Neuronal stem cell (in vitro differentiated cells): ENCODE measurements at regions not wholly inside any gene's neighbourhood (a gene's known extent, or its start where the extent isn't known, plus 50 kb on each side); places are given as distances from the start of the nearest gene placed in this dataset.

Experiments
- DNase-seq: peaks from one replicate; pipeline ENCODE4 v3.0.0-alpha.2; 2013; ENCODE audit warnings: low spot score
- H2AFZ ChIP-seq: one replicate; pipeline ENCODE4 v1.6.1; 2013; ENCODE audit warnings: mild to moderate bottlenecking, low read length, inconsistent platforms
- H2AK5ac ChIP-seq: 2 replicates; pipeline ENCODE4 v1.6.1; 2013; ENCODE audit warnings: low read depth, mild to moderate bottlenecking, inconsistent platforms, low read length, moderate library complexity, mixed read lengths
- H2BK120ac ChIP-seq: 2 replicates; pipeline ENCODE4 v1.6.1; 2013; ENCODE audit warnings: low read depth, mild to moderate bottlenecking, inconsistent platforms, low read length, moderate library complexity, mixed read lengths
- H2BK12ac ChIP-seq: one replicate; pipeline ENCODE4 v1.6.1; 2013; ENCODE audit warnings: low read length, inconsistent platforms
- H2BK15ac ChIP-seq: 2 replicates; pipeline ENCODE4 v1.6.1; 2013; ENCODE audit warnings: mild to moderate bottlenecking, low read length, inconsistent platforms, mixed read lengths
- H2BK5ac ChIP-seq: one replicate; pipeline ENCODE4 v1.6.1; 2013; ENCODE audit warnings: inconsistent platforms, mild to moderate bottlenecking, low read length, moderate library complexity
- H3K14ac ChIP-seq: one replicate; pipeline ENCODE4 v1.6.1; 2013; ENCODE audit warnings: low read length, inconsistent platforms
- H3K18ac ChIP-seq: 2 replicates; pipeline ENCODE4 v1.6.1; 2013; ENCODE audit warnings: low read length, inconsistent platforms
- H3K23ac ChIP-seq: 2 replicates; pipeline ENCODE4 v1.6.1; 2013; ENCODE audit warnings: low read depth, mild to moderate bottlenecking, mixed read lengths, low read length, inconsistent platforms; ENCODE audit not compliant: poor library complexity
- H3K27ac ChIP-seq: replicated peaks from 3 replicates; pipeline ENCODE4 v1.5.1; 2013; ENCODE audit warnings: low read length, inconsistent platforms
- H3K27me3 ChIP-seq, 3 experiments: 2 replicates each; pipeline ENCODE4 v1.6.1; 2013; ENCODE audit warnings: low read length in 3 of 3, mild to moderate bottlenecking in 2 of 3, inconsistent platforms in 1 of 3, low read depth in 1 of 3, mixed read lengths in 1 of 3, moderate library complexity in 1 of 3; ENCODE audit not compliant: control insufficient read depth in 3 of 3, insufficient read depth in 3 of 3
- H3K36me3 ChIP-seq, 2 donors: replicated peaks in 1 of 2; 2 replicates each; pipeline ENCODE4 v1.6.1; 2013; ENCODE audit warnings: low read length in 2 of 2; ENCODE audit not compliant: control insufficient read depth in 2 of 2, insufficient read depth in 2 of 2
- H3K4ac ChIP-seq: 2 replicates; pipeline ENCODE4 v1.6.1; 2013; ENCODE audit warnings: inconsistent platforms, mild to moderate bottlenecking, low read length, moderate library complexity
- H3K4me1 ChIP-seq, 2 donors: 1 replicate in 1 of 2; 2 replicates in 1 of 2; pipeline ENCODE4 v1.6.1; 2013; ENCODE audit warnings: low read length in 2 of 2, low read depth in 1 of 2; ENCODE audit not compliant: control insufficient read depth in 2 of 2, insufficient read depth in 1 of 2
- H3K4me2 ChIP-seq: one replicate; pipeline ENCODE4 v1.6.1; 2013; ENCODE audit warnings: mild to moderate bottlenecking, low read length, inconsistent platforms; ENCODE audit not compliant: insufficient read depth, poor library complexity, severe bottlenecking
- H3K4me3 ChIP-seq, 2 donors: 2 replicates each; pipeline ENCODE4 v1.5.1; 2013; ENCODE audit warnings: low read length in 2 of 2, mild to moderate bottlenecking in 2 of 2, inconsistent platforms in 1 of 2, moderate library complexity in 1 of 2
- H3K79me1 ChIP-seq: one replicate; pipeline ENCODE4 v1.6.1; 2013; ENCODE audit warnings: low read depth, mild to moderate bottlenecking, inconsistent platforms, low read length, moderate library complexity
- H3K9ac ChIP-seq: one replicate; pipeline ENCODE4 v1.6.1; 2013; ENCODE audit warnings: mild to moderate bottlenecking, low read depth, low read length, inconsistent platforms; ENCODE audit not compliant: poor library complexity
- H3K9me3 ChIP-seq, 2 donors: replicated peaks in 1 of 2; 2 replicates each; pipeline versions ENCODE3 to v1.6.1; 2013; ENCODE audit warnings: low read length in 2 of 2, mild to moderate bottlenecking in 2 of 2, inconsistent platforms in 1 of 2, low read depth in 1 of 2, mixed read lengths in 1 of 2, moderate library complexity in 1 of 2; ENCODE audit not compliant: control insufficient read depth in 2 of 2, insufficient read depth in 1 of 2
- H4K8ac ChIP-seq: one replicate; pipeline ENCODE4 v1.6.1; 2013; ENCODE audit warnings: low read depth, mild to moderate bottlenecking, inconsistent platforms, low read length, moderate library complexity
- H4K91ac ChIP-seq: one replicate; pipeline ENCODE4 v1.6.1; 2013; ENCODE audit warnings: low read length, low read depth, mild to moderate bottlenecking, inconsistent platforms; ENCODE audit not compliant: poor library complexity
- WGBS, 2 donors: extraction: QIAGEN DNeasy Blood & Tissue Kit; methylation state at CpG; one replicate each; pipeline ENCODE4 v1.1.7; 2013; ENCODE audit warnings: missing lambda C conversion rate in 2 of 2, mixed read lengths in 1 of 2; ENCODE audit not compliant: insufficient read length in 2 of 2, insufficient replicate concordance in 1 of 2; ENCODE audit errors: extremely low coverage in 2 of 2; 5-methylcytosine and 5-hydroxymethylcytosine counted together

DNA sequence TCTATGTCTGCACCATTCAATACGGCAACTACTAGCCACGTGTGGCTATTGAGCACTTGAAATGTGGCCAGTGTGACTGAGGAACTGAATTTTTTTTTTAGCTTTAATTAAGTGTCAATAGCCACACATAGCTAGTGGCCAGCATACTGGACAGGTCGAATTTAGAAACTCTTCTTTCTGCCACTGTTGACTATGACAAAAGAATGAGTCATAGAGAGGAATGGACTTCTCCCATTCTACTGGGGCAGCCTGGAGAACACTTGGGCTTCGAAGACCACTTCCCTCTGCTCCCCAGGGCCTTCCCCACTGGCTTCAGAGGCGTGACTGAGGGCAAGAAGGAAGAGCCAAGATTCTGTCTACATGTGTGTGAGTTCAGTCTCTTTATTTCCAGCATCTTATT, 137.5 kb downstream of the SNX10 start:
- Histone ChIP-seq H2AFZ (no peak overlapping the region), H3K27me3 (no peaks in the 10 kb centered on the region), H2BK15ac (no peak overlapping the region), H2BK5ac (no peak overlapping the region), H3K14ac (no peak overlapping the region), H2BK120ac (no peak overlapping the region), H4K91ac (no peak overlapping the region), H3K18ac (no peak overlapping the region), H3K4me1 (peaks cover 0 to 4% of the 10 kb centered on the region in 2 donors), H2AK5ac (no peak overlapping the region), H3K23ac (no peak overlapping the region), H3K36me3 (no peaks in the 10 kb centered on the region), H4K8ac (no peak overlapping the region), H3K4ac (no peak overlapping the region), H3K27ac (no peak overlapping the region), H3K9me3 (no peaks in the 10 kb centered on the region), H3K4me3 (no peak overlapping the region), H2BK12ac (no peak overlapping the region), H3K4me2 (no peak overlapping the region), H3K9ac (no peak overlapping the region), H3K79me1 (no peaks in the 10 kb centered on the region)
- WGBS, 2 donors, result no CpG with 5 or more reads among the region's 5 CpGs
- DNase-seq, result no peak

DNA sequence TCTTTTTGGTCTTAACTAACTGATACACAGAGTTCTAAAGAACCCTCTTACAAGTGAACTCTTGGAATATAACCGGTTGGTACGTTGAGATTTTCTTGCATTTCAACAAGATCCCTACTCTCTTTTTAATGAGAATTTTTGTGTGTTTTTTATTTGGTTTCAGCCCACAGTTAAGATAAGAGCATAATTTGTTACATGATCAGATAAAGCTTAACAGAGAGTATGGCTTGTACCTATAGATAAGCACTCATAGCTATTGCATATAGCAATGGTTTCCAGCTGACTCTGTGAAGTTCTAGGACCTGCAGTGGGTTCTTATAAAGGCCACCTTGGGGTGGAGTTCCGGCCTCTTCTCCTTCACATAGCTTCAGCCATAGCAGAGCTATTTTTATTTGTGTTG, 143.3 kb downstream of the SNX10 start:
- Histone ChIP-seq H4K91ac (no peak overlapping the region), H2BK120ac (no peak overlapping the region), H3K18ac (no peak overlapping the region), H3K4me1 (peaks cover 8 to 15% of the 10 kb centered on the region in 2 donors), H2BK12ac (no peak overlapping the region), H3K4me2 (no peak overlapping the region), H3K79me1 (no peaks in the 10 kb centered on the region), H2AFZ (no peak overlapping the region), H2AK5ac (no peak overlapping the region), H3K4ac (no peak overlapping the region), H3K27me3 (no peaks in the 10 kb centered on the region), H3K27ac (no peak overlapping the region), H3K9ac (no peak overlapping the region), H3K9me3 (peaks cover 0 to 3% of the 10 kb centered on the region in 2 donors), H2BK5ac (no peak overlapping the region), H3K23ac (no peak overlapping the region), H4K8ac (no peak overlapping the region), H3K4me3 (no peak overlapping the region), H3K36me3 (no peaks in the 10 kb centered on the region), H2BK15ac (no peak overlapping the region), H3K14ac (no peak overlapping the region)
- DNase-seq, result no peak
- WGBS, 2 donors, result no CpG with 5 or more reads among the region's 3 CpGs

DNA sequence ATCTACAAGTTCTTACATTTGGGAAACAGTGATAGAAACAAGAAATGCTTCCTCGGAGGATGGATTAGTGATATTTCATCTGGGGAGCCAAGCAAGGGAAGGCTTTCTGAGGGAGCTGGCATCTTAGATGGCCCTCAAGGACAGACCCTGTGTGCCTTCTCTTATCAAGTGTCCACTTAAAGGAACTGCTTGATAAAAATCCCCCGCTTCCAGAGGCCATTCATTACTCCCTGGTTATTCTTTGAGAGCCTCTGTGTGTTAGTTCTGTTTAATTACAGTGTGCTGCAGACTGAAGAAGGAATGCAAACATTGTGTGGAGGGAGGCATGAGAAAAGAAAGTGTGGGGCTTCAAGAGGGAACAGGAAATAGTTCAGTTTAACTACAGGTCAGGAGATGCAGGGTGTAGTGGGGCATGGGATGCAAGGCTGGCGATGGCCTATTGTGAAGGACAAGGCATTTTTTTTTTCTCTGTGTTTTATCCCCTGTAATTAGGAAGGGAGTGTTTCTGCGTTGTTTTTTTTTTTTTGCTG, 145.4 kb downstream of the SNX10 start:
- Histone ChIP-seq H4K91ac (no peak overlapping the region), H3K79me1 (no peaks in the 10 kb centered on the region), H2BK12ac (no peak overlapping the region), H2AFZ (no peak overlapping the region), H3K27me3 (no peaks in the 10 kb centered on the region), H4K8ac (no peak overlapping the region), H3K27ac (no peak overlapping the region), H3K4me1 (peaks cover 23 to 34% of the 10 kb centered on the region in 2 donors), H3K4me3 (no peak overlapping the region), H3K18ac (no peak overlapping the region), H2BK5ac (no peak overlapping the region), H3K36me3 (no peaks in the 10 kb centered on the region), H2AK5ac (no peak overlapping the region), H3K14ac (no peak overlapping the region), H3K4ac (no peak overlapping the region), H3K9me3 (peaks cover 0 to 3% of the 10 kb centered on the region in 2 donors), H3K4me2 (no peak overlapping the region), H3K9ac (no peak overlapping the region), H2BK120ac (no peak overlapping the region), H2BK15ac (no peak overlapping the region), H3K23ac (no peak overlapping the region)
- DNase-seq, result no peak
- WGBS, 2 donors, result no CpG with 5 or more reads among the region's 4 CpGs

DNA sequence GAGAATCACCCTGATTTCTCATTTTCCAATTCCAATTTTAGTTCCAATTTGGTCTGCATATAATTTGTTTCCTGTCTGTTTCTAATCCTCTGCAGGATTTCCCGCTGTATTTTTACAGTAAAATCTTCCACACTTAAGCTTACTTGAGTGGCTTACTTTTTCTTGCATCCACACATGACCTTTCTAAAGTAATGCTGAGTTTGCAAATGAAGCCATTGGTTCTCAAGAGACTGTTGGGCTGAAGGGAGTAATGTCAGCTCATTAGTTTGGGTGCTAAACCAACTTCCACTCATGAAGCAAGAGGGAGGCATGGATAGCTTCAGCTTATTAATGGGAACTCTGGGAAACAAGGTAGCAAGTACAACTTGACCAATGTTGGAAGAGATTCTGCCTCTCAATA, 146.4 kb downstream of the SNX10 start:
- no peak overlapping the region for H3K4me3 ChIP-seq
- no peak for DNase-seq
- no peak overlapping the region for H2BK15ac ChIP-seq
- no peak overlapping the region for H3K18ac ChIP-seq
- no peaks in the 10 kb centered on the region for H3K36me3 ChIP-seq
- no peak overlapping the region for H2BK5ac ChIP-seq
- H4K8ac ChIP-seq, result no peak overlapping the region
- H3K9ac ChIP-seq, result no peak overlapping the region
- H3K9me3 ChIP-seq, result peaks cover 0 to 3% of the 10 kb centered on the region in 2 donors
- no peak overlapping the region for H3K4me2 ChIP-seq
- no CpG with 5 or more reads among the region's 1 CpG for WGBS, 2 donors
- H2AFZ ChIP-seq, result no peak overlapping the region
- H3K23ac ChIP-seq, result no peak overlapping the region
- no peak overlapping the region for H3K14ac ChIP-seq
- H2BK12ac ChIP-seq, result no peak overlapping the region
- no peak overlapping the region for H4K91ac ChIP-seq
- no peak overlapping the region for H2BK120ac ChIP-seq
- no peaks in the 10 kb centered on the region for H3K79me1 ChIP-seq
- H2AK5ac ChIP-seq, result no peak overlapping the region
- no peak overlapping the region for H3K4ac ChIP-seq
- peaks cover 23 to 34% of the 10 kb centered on the region in 2 donors for H3K4me1 ChIP-seq
- H3K27me3 ChIP-seq, result no peaks in the 10 kb centered on the region
- H3K27ac ChIP-seq, result no peak overlapping the region
